Kidney (tissue), 13 donors: ENCODE measurements at regions not wholly inside any gene's neighbourhood (a gene's known extent, or its start where the extent isn't known, plus 50 kb on each side); places are given as distances from the start of the nearest gene placed in this dataset.

Experiments
- DNase-seq, 5 donors: peaks; one replicate each; pipeline ENCODE4 v3.0.0-alpha.2; 2013 to 2020
- FAIRE-seq: peaks from 2 replicates; lab custom pipeline; 2012; peaks lifted over from hg19 to GRCh38; lab: Jason Lieb, UNC
- H3K27ac ChIP-seq, 2 donors: one replicate each; pipeline ENCODE4 v1.7.0; 2013; ENCODE audit warnings: low read depth in 2 of 2, low read length in 2 of 2, inconsistent platforms in 1 of 2
- H3K27me3 ChIP-seq: one replicate; pipeline ENCODE4 v1.7.1; 2013; ENCODE audit warnings: low read length, inconsistent platforms; ENCODE audit not compliant: control insufficient read depth, insufficient read depth
- H3K36me3 ChIP-seq, 3 donors: one replicate each; pipeline versions ENCODE4 v1.7.0 to v1.7.1; 2013; ENCODE audit warnings: low read length in 3 of 3, control low read depth in 1 of 3, inconsistent platforms in 1 of 3; ENCODE audit not compliant: insufficient read depth in 3 of 3, control insufficient read depth in 2 of 3
- H3K4me1 ChIP-seq, 3 donors: one replicate each; pipeline versions ENCODE4 v1.7.0 to v1.7.1; 2013; ENCODE audit warnings: low read length in 3 of 3, inconsistent platforms in 1 of 3, low read depth in 1 of 3; ENCODE audit not compliant: control insufficient read depth in 2 of 3, insufficient read depth in 2 of 3
- H3K4me3 ChIP-seq, 3 donors: one replicate each; pipeline versions ENCODE4 v1.7.0 to v1.8.1; 2013; ENCODE audit warnings: low read length in 3 of 3, control low read depth in 1 of 3, inconsistent platforms in 1 of 3
- H3K9ac ChIP-seq, 3 donors: one replicate each; pipeline versions ENCODE4 v1.7.0 to v1.7.1; 2013; ENCODE audit warnings: low read length in 3 of 3, control low read depth in 1 of 3, inconsistent platforms in 1 of 3
- H3K9me3 ChIP-seq, 3 donors: one replicate each; pipeline versions ENCODE4 v1.7.0 to v1.7.1; 2013; ENCODE audit warnings: low read length in 3 of 3, control low read depth in 1 of 3, inconsistent platforms in 1 of 3; ENCODE audit not compliant: control insufficient read depth in 2 of 3, insufficient read depth in 1 of 3
- intact Hi-C: fragments of 100-400 bp; cut with DNase I; formaldehyde crosslinking; loops from one replicate; pipeline ENCODE4 v1.11.1; 2022
- TF ChIP-seq, protein P1 (sequence below): IDR thresholded peaks from 3 replicates; pipeline ENCODE4 v1.5.1; 2012; ENCODE audit warnings: mild to moderate bottlenecking, moderate library complexity, borderline replicate concordance; ENCODE audit not compliant: insufficient read depth; ENCODE audit errors: extremely low read depth
- donor health status: control.
- donor health status: control.
- donor health status: control.
- donor health status: control.
- donor health status: control.
- donor health status: DM: yes; HTN: yes; CAD: no.
- donor health status: Normal renal cell carcinoma (clear cell type).

- Histone ChIP-seq H3K9ac (no peak overlapping the region), H3K36me3 (no peaks in the 10 kb centered on the region), H3K4me3 (no peak overlapping the region), H3K4me1 (peaks cover 0 to 4% (median 0%) of the 10 kb centered on the region in 3 donors), H3K27ac (no peak overlapping the region), H3K9me3 (no peaks in the 10 kb centered on the region), H3K27me3 (no peaks in the 10 kb centered on the region)
- intact Hi-C loops = no loop called here
- FAIRE-seq (no peak), DNase-seq (no peak)
- TF ChIP-seq, protein P1, sequence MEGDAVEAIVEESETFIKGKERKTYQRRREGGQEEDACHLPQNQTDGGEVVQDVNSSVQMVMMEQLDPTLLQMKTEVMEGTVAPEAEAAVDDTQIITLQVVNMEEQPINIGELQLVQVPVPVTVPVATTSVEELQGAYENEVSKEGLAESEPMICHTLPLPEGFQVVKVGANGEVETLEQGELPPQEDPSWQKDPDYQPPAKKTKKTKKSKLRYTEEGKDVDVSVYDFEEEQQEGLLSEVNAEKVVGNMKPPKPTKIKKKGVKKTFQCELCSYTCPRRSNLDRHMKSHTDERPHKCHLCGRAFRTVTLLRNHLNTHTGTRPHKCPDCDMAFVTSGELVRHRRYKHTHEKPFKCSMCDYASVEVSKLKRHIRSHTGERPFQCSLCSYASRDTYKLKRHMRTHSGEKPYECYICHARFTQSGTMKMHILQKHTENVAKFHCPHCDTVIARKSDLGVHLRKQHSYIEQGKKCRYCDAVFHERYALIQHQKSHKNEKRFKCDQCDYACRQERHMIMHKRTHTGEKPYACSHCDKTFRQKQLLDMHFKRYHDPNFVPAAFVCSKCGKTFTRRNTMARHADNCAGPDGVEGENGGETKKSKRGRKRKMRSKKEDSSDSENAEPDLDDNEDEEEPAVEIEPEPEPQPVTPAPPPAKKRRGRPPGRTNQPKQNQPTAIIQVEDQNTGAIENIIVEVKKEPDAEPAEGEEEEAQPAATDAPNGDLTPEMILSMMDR = no peak
Observed at GRCh38 chr13:24016046-24016445, 118.7 kb upstream of the C1QTNF9B start.

DNA sequence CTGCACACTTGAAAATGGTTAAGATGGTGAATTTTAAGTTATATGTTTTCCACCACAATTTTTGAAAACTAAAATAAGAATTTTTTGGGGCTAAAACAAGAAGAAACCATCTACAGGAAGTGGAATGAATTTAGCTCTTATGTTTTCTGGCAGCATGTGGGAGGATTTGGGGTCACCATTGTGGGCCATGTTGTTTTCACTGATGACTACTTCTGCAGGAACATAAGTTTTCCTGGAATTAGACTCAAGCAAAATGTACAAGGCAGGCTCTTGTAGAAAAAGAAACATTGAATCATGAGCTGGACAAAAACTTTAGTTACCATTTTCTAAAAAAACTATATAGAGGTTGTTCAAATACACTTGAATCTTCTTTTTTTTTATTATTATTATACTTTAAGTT lies 125.3 kb upstream of the C1QTNF9B start:
- no peaks in the 10 kb centered on the region for H3K27me3 ChIP-seq
- H3K4me3 ChIP-seq = no peak overlapping the region
- no peaks in the 10 kb centered on the region for H3K9me3 ChIP-seq
- TF ChIP-seq, protein P1 = no peak
- intact Hi-C loops = loop anchor here (10.0 kb wide), 1 partner anchor 202 kb away; no protein-coding TSS in a partner anchor
- no peaks in the 10 kb centered on the region for H3K36me3 ChIP-seq
- no peak overlapping the region for H3K9ac ChIP-seq
- no peak for DNase-seq
- H3K4me1 ChIP-seq = peaks cover 0 to 3% (median 0%) of the 10 kb centered on the region in 3 donors
- H3K27ac ChIP-seq = no peak overlapping the region
- no peak for FAIRE-seq

- no peak overlapping the region for H3K9ac ChIP-seq
- intact Hi-C loops = loop anchor here (10.0 kb wide), 1 partner anchor 202 kb away; no protein-coding TSS in a partner anchor
- no peaks in the 10 kb centered on the region for H3K36me3 ChIP-seq
- FAIRE-seq (no peak), DNase-seq (no peak)
- no peaks in the 10 kb centered on the region for H3K27me3 ChIP-seq
- H3K4me3 ChIP-seq = no peak overlapping the region
- H3K4me1 ChIP-seq = peaks cover 0 to 3% (median 0%) of the 10 kb centered on the region in 3 donors
- TF ChIP-seq, protein P1 = no peak
- H3K27ac ChIP-seq = no peak overlapping the region
- no peaks in the 10 kb centered on the region for H3K9me3 ChIP-seq
Observed at GRCh38 chr13:24023073-24023472, 125.8 kb upstream of the C1QTNF9B start.

DNA sequence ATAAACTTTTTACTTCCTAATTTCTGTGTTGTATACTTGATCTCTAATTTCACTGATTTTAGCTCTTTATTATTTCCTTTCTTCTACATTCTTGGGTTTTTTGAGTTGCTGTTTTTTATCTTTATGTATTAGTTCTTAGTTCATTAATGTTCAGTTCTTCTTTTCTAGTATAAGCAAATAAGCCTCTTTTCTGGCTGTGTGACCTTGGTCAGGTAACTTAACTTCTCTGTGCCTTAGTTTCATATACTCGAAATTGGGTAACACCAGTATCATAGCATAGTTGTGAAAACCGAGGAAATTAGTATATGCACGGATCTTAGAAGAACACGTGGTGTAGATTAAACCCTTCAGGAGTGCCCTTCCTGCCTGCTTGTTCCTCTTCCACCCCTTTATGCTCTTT lies 130.2 kb upstream of the C1QTNF9B start:
- DNase-seq = no peak
- FAIRE-seq = no peak
- intact Hi-C loops = loop anchor here (10.0 kb wide), 1 partner anchor 197 kb away; no protein-coding TSS in a partner anchor

More for the DNA sequence above, 130.2 kb upstream of the C1QTNF9B start:
- H3K9ac ChIP-seq = no peak overlapping the region
- H3K9me3 ChIP-seq = no peaks in the 10 kb centered on the region
- no peak overlapping the region for H3K4me3 ChIP-seq
- no peak overlapping the region for H3K27ac ChIP-seq
- H3K4me1 ChIP-seq = no peaks in the 10 kb centered on the region
- TF ChIP-seq, protein P1 = no peak
- H3K36me3 ChIP-seq = no peaks in the 10 kb centered on the region
- no peaks in the 10 kb centered on the region for H3K27me3 ChIP-seq
